Adipose tissue (tissue), 3 donors: ENCODE measurements at regions not wholly inside any gene's neighbourhood (a gene's known extent, or its start where the extent isn't known, plus 50 kb on each side); places are given as distances from the start of the nearest gene placed in this dataset.

Source experiments
- H3K27ac ChIP-seq: one replicate; pipeline ENCODE4 v1.5.1; 2013; ENCODE audit warnings: low read depth, low read length
- WGBS, 3 donors: extraction: QIAGEN DNeasy Blood & Tissue Kit; methylation state at CpG; one replicate each; pipeline ENCODE4 v1.1.7; 2013; 5-methylcytosine and 5-hydroxymethylcytosine counted together
- donor health status: healthy with polysubstance abuse.
- donor health status: Bipolar disorder and iron deficiency.
- donor health status: healthy.

GRCh38 chr5:172553903-172554302 lies 87.2 kb upstream of the NEURL1B start:
- WGBS, 3 donors, result 59 to 71% (median 67%) methylated on average over 3 of the region's 3 CpGs
- no peak overlapping the region for H3K27ac ChIP-seq

GRCh38 chr5:172553167-172553566 lies 87.9 kb upstream of the NEURL1B start:
- H3K27ac ChIP-seq, result no peak overlapping the region
- WGBS, 3 donors, result 97 to 100% (median 98%) methylated on average over 2 of the region's 2 CpGs

GRCh38 chr5:172550996-172551395 lies 90.1 kb upstream of the NEURL1B start:
- 81 to 86% (median 85%) methylated on average over 9 of the region's 9 CpGs for WGBS, 3 donors
- no peak overlapping the region for H3K27ac ChIP-seq

- 72 to 85% (median 73%) methylated on average over 9 of the region's 9 CpGs for WGBS, 3 donors
- H3K27ac ChIP-seq, result no peak overlapping the region
Measured at GRCh38 chr5:172550096-172550765, 90.8 kb upstream of the NEURL1B start.

GRCh38 chr5:172549696-172550095 lies 91.4 kb upstream of the NEURL1B start:
- H3K27ac ChIP-seq, result no peak overlapping the region

GRCh38 chr5:172548981-172549687 lies 91.9 kb upstream of the NEURL1B start:
- 85 to 90% (median 89%) methylated on average over 14 of the region's 14 CpGs for WGBS, 3 donors
- H3K27ac ChIP-seq, result no peak overlapping the region

More at GRCh38 chr5:172549696-172550095, 91.4 kb upstream of the NEURL1B start:
- 79 to 81% (median 79%) methylated on average over 13 of the region's 13 CpGs for WGBS, 3 donors

GRCh38 chr5:172548311-172548731 lies 92.7 kb upstream of the NEURL1B start:
- WGBS, 3 donors, result 67 to 75% (median 68%) methylated on average over 6 of the region's 6 CpGs
- H3K27ac ChIP-seq, result no peak overlapping the region

GRCh38 chr5:172546196-172546595 lies 91.9 kb upstream of the SH3PXD2B start:
- no peak overlapping the region for H3K27ac ChIP-seq
- 88 to 92% (median 91%) methylated on average over 5 of the region's 5 CpGs for WGBS, 3 donors

GRCh38 chr5:172545291-172545801 lies 91.0 kb upstream of the SH3PXD2B start:
- H3K27ac ChIP-seq, result no peak overlapping the region
- WGBS, 3 donors, result 81 to 85% (median 83%) methylated on average over 9 of the region's 9 CpGs

GRCh38 chr5:172544371-172545095 lies 90.2 kb upstream of the SH3PXD2B start:
- WGBS, 3 donors, result 76 to 92% (median 89%) methylated on average over 6 of the region's 6 CpGs
- H3K27ac ChIP-seq, result no peak overlapping the region

- H3K27ac ChIP-seq, result no peak overlapping the region
- 89 to 93% (median 92%) methylated on average over 11 of the region's 11 CpGs for WGBS, 3 donors
Measured at GRCh38 chr5:172543484-172544298, 89.4 kb upstream of the SH3PXD2B start.

GRCh38 chr5:172542651-172543131 lies 88.4 kb upstream of the SH3PXD2B start:
- WGBS, 3 donors, result 94 to 96% (median 95%) methylated on average over 13 of the region's 13 CpGs
- H3K27ac ChIP-seq, result no peak overlapping the region

GRCh38 chr5:172541773-172542136 lies 87.4 kb upstream of the SH3PXD2B start:
- 95 to 97% (median 96%) methylated on average over 3 of the region's 3 CpGs for WGBS, 3 donors

GRCh38 chr5:172541099-172541772 lies 86.9 kb upstream of the SH3PXD2B start:
- 68 to 78% (median 70%) methylated on average over 13 of the region's 13 CpGs for WGBS, 3 donors

More at GRCh38 chr5:172541773-172542136, 87.4 kb upstream of the SH3PXD2B start:
- H3K27ac ChIP-seq, result no peak overlapping the region

GRCh38 chr5:172540099-172540870 lies 86.0 kb upstream of the SH3PXD2B start:
- WGBS, 3 donors, result 84 to 93% (median 89%) methylated on average over 5 of the region's 5 CpGs
- H3K27ac ChIP-seq, result no peak overlapping the region

More at GRCh38 chr5:172541099-172541772, 86.9 kb upstream of the SH3PXD2B start:
- H3K27ac ChIP-seq, result no peak overlapping the region

GRCh38 chr5:172535108-172535445 lies 80.8 kb upstream of the SH3PXD2B start:
- 81 to 86% (median 84%) methylated on average over 2 of the region's 2 CpGs for WGBS, 3 donors
- H3K27ac ChIP-seq, result no peak overlapping the region
